ENCODE measurements at regions not wholly inside any gene's neighbourhood (a gene's known extent, or its start where the extent isn't known, plus 50 kb on each side); places are given as distances from the start of the nearest gene placed in this dataset.
"Not testable (repeated sequence)": the region's sequence is repeated elsewhere in the genome, so short reads cannot be mapped to it uniquely, and the experiment has no call there.

DNA sequence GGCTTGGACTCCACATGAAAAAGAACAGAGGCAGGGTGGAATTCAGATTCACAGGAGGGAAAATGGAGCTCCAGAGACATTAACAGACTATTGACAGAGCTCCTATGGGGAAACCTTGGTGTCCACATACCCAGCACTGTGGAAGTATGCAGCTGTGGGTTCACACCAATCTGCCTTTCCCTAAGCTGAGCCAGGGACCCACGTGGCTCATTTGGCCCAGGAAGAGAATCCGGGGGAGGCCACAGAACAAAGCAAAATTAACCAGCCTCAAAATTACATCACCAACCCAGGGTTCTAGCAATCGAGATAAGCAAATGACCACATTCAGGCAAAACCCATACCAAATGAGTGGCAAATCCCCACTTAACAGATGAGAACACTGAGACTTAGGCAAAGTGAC is 105.8 kb upstream of the TWIST2 start:
- intact Hi-C loops (cut with micrococcal nuclease), result no loop called here

DNA sequence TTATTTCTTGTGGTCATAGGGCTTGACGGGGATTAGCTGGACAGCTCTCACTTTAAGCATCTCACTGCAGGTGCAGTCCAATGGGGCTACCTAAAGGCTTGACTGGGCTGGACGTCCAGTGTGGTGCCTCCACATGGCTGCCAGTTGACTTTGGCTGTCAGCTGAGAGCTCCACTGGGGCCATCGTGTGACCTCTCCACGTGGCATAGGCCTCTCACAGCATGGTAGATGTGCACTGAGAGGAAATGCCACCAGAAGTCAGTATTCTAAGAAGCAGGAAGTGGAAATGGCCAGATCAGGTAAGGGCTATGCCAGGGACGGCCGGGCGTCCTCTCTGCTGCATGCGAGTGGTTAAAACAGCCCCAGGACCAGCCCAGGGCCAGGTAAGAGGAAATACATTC is 105.2 kb upstream of the TWIST2 start:
- intact Hi-C loops (cut with micrococcal nuclease), result no loop called here

GRCh38 chr2:238743243-238744065 is 104.4 kb upstream of the TWIST2 start:
- intact Hi-C loops (cut with micrococcal nuclease), result no loop called here

DNA sequence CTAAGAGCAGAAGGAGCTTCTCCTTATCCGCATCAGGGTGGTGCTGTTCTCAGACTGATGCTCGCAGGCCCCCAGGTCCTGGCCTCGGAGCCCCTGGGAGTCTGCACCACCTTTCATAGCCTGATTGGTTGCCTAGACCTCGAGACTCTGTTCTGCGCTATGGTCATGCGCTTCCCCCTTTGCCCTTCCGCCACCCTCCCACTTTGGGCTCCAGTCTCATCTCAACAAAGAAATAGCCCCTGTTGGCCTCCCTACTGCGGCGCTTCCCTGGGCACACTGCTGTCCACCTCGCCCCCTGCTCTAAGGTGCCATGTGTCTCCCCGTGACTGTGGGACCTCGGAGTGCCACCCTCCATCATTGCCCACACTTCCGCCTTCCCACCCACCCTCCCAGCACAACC is 102.9 kb upstream of the TWIST2 start:
- intact Hi-C loops (cut with micrococcal nuclease), result no loop called here

- intact Hi-C loops (cut with micrococcal nuclease), result no loop called here
These were observed 101.9 kb upstream of the TWIST2 start for GRCh38 chr2:238745997-238746396.

DNA sequence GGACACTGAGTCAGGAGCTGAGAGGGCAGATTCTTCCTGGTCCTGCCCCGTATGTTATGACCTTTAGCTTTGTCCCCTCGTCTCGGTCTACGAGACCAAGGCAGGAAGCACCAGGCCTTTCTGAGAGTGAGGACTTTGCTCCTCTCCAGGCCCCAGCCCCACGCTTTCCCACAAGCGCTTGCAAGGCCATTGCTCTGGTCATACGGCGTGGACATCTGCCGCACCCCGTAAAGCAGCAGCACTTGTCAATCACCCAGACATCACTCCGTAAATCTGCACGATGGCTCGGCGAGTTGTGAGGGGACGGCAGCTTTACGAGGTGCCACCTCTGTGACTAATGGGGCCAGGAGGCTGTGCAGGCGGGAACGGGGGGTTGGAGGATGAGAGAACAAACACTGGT is 100.8 kb upstream of the TWIST2 start:
- intact Hi-C loops (cut with micrococcal nuclease), result no loop called here

GRCh38 chr2:238747557-238747956 is 100.3 kb upstream of the TWIST2 start:
- intact Hi-C loops (cut with micrococcal nuclease), result no loop called here

- intact Hi-C loops (cut with micrococcal nuclease), result no loop called here
These were observed 97.5 kb upstream of the TWIST2 start for GRCh38 chr2:238750212-238750904.

- intact Hi-C loops (cut with micrococcal nuclease), result no loop called here
These were observed 93.6 kb upstream of the TWIST2 start for GRCh38 chr2:238754259-238754658.

DNA sequence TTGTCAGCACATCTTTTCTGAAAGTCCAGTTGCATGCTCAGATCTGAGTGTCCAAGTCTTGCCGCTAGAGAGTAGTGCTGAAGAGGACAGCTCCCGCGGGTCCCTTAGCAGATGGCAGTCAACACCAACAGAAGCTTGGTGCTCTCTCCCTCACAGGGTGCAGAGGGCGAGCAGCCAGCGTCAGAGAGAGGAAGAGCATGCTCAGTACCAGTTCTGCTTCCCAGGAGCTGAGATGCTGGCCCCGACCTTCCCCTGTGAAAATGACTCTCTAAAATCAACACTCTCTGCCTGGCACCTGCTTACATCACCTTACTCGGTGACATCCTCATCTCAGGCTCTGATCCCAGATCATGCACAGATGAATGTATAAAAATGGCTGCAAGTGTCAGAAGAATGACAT is 86.0 kb upstream of the TWIST2 start:
- intact Hi-C loops (cut with micrococcal nuclease), result no loop called here

DNA sequence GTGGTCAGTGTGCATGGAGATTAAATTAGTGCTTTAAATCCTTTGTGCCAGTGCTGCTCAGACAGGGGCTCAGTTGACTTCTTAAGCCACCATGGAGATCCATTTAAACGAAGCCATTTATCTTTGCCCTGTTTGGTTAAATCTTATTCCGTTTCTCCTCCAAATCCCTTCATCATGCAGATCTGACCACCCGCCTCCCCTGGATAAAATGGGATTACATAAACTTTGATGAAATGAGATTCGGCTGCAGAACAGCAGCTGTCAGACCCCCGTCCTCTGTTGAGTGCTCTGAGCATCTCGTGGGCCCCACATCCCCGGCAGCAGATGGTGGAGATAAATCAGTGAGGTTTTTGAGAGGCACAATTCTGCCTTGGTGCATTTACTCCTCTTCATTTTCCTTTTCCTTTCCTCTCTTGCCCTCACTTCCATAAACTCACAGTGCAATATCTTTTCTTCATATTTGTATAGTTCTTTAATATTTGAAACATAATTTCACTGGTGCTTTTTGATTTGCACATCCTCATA is 84.4 kb upstream of the TWIST2 start:
- intact Hi-C loops (cut with micrococcal nuclease), result no loop called here

DNA sequence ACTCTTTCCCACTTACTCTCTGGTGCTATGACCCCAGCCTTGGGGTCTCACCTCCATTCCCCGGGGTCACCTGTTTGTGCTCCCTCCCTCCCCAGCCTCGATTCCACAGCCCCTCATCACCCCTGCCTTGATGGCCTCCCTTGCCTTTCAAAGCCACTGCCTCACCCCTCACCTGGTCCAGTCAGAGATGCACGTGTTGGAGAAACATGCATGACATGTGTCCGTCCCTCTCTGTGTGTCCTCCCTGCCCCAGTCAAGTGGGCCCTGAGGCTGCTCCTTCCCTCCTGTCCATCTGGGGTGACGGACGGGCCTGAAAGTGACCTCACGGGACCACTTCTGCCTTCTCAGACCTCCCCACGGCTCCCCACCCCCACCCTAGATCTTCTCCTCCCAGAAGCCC is 82.3 kb upstream of the TWIST2 start:
- intact Hi-C loops (cut with micrococcal nuclease), result no loop called here

DNA sequence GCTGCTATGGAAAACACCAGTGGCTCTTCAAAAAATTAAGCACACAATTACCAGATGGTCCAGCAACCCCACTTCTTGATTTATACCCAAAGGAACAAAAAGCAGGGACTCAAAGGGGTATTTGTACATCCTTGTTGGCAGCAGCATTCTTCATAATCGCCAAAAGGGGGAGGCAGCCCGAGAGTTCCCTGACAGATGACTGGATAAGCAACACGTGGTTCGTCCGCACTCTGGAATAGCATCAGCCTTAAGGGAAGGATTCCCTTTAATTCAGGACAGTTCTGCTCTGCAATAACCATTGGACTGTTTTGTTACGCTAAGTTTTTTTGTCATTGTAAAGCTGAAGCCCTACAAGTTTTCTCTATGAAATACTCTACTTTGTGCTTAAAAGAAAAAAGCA is 76.7 kb upstream of the TWIST2 start:
- intact Hi-C loops (cut with micrococcal nuclease), result no loop called here

- intact Hi-C loops (cut with micrococcal nuclease), result no loop called here
These were observed 76.2 kb upstream of the TWIST2 start for GRCh38 chr2:238771639-238772038.

DNA sequence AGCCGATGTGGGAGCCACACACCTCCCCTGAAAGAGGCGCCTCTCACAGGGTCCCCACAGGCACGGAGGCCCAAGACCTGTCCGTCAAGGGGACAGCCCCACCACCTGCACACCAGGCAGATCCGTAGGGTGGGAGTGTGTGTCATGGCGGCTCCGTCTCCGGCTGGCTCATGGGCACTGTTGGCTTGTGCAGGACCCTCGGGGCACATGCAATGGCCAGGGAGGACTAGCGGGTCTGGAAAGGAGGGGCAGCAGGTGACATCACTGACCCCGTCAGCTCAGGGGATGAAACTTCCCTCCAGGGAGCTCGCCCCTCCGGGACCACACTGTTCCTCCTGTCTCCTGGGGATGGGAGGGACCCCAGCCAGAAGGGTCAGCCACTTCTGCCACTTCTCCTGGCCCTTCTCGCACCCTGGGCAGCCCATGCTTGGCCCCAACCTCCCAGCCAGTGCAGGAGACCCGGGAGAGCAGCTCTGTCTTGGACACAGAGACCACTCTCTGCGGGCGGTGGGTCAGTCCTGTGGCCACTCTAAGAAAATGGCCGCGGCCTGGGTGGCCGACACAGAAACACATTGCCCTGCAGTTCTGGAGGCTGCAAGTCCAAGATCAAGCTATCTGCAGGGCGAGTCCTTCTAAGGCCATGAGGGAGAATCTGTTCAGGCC is 75.1 kb upstream of the TWIST2 start:
- intact Hi-C loops (cut with micrococcal nuclease), result no loop called here

GRCh38 chr2:238773472-238773871 is 74.4 kb upstream of the TWIST2 start:
- intact Hi-C loops (cut with micrococcal nuclease), result no loop called here

DNA sequence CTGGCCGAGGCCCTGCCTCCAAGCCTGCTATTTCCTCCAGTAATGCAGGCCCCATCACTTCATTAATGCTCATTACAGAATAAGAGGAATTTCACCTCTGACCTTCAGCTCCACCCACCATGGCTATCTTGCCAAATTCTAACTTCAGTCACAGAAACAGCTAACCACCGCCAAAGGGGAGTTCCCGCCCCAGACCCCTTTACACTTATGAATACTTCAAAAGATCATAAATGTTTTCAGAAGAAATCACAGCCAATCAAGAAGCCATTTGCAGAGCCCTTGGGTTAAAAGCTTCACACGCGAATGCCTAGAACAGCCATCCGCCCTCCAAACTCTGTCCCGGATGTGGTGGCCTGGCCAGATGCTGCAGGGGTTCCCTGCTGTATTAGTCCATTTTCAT is 73.8 kb upstream of the TWIST2 start:
- intact Hi-C loops (cut with micrococcal nuclease), result no loop called here

GRCh38 chr2:238774980-238775509 is 72.8 kb upstream of the TWIST2 start:
- intact Hi-C loops (cut with micrococcal nuclease), result no loop called here

GRCh38 chr2:238775591-238775990 is 72.3 kb upstream of the TWIST2 start:
- intact Hi-C loops (cut with micrococcal nuclease), result no loop called here

DNA sequence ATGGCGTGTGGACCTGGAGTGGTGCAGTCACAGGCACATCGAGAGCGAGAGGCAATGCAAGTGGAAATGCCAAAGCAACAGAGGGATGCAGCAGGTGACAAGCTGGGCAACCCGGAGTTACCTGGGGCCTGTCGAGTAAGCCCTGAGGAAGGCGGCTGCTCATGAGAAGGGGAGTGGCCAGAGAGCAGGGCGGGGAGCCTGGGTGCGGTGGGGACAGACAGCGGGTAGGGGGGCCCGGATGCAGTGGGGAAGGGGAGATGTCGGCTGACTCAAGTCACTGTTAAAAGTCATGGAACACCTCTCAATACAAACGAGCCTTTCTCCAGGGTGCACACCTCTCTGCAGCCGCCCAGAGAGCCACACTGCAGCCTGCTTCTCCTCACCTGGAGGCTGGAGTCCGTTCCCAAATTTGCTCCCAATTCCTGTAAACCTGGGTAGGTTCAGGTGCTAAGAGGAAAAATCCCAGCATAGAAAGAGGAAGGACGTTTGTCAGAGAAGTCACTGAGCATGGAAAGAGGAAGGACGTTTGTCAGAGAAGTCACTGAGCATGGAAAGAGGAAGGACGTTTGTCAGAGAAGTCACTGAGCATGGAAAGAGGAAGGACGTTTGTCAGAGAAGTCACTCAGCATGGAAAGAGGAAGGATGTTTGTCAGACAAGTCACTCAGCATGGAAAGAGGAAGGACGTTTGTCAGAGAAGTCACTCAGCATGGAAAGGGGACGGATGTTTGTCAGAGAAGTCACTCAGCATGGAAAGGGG is 71.7 kb upstream of the TWIST2 start:
- intact Hi-C loops (cut with micrococcal nuclease), result no loop called here

GRCh38 chr2:238776761-238777046 is 71.2 kb upstream of the TWIST2 start:
- intact Hi-C loops (cut with micrococcal nuclease), result not testable (repeated sequence)

Measured in T-helper 1 cell treated with Interleukin-12 subunit alpha and Interleukin-12 subunit beta and Interleukin-4 antibody, amounts not matched to agents 30 ng/mL and 1 ng/mL, for 36 hours (primary cell).